ENCODE measurements at regions not wholly inside any gene's neighbourhood (a gene's known extent, or its start where the extent isn't known, plus 50 kb on each side); places are given as distances from the start of the nearest gene placed in this dataset.

GRCh38 chr3:189001559-189001958 lies 170.2 kb upstream of the TPRG1 start:
- TF ChIP-seq CTCF (IDR thresholded peaks at IDR 0.05): no peak
- TF ChIP-seq POLR2A (IDR thresholded peaks at IDR 0.05): no peak
